A673 (cell line): ENCODE measurements at regions not wholly inside any gene's neighbourhood (a gene's known extent, or its start where the extent isn't known, plus 50 kb on each side); places are given as distances from the start of the nearest gene placed in this dataset.

Experiments
- BruUV-seq: library from RNA; stranded (reverse); fragments of 400-500 nt; replicated peaks from 2 replicates; lab custom pipeline; 2021; lab: Mats Ljungman, UMichigan
- CTCF ChIA-PET: fragments of 300-600 bp; sonication (Branson Sonifier 250); formaldehyde crosslinking; loops from one replicate; lab custom pipeline; 2022; ENCODE audit warnings: antibody characterized with exemption; lab: Charles Lee
- POLR2A ChIA-PET: fragments of 300-600 bp; sonication (Branson Sonifier 250); formaldehyde crosslinking; loops from one replicate; lab custom pipeline; 2022; ENCODE audit warnings: antibody characterized with exemption; ENCODE audit not compliant: low non-redundant PET; lab: Charles Lee
- DNase-seq: peaks from one replicate; pipeline ENCODE4 v3.0.0-alpha.2; 2015; ENCODE audit warnings: low spot score
- H3K27ac ChIP-seq: fragments of 200-600 bp; sonication (generic); 2 replicates; pipeline ENCODE4 v1.5.1; 2016; ENCODE audit warnings: mixed run types, low read depth, mild to moderate bottlenecking, mixed read lengths, antibody characterized with exemption, low read length; ENCODE audit not compliant: poor library complexity, severe bottlenecking
- H3K27me3 ChIP-seq: fragments of 200-600 bp; sonication (generic); replicated peaks from 2 replicates; pipeline ENCODE4 v1.6.1; 2017; ENCODE audit warnings: mixed run types, low read depth, mild to moderate bottlenecking, mixed read lengths, antibody characterized with exemption, low read length; ENCODE audit not compliant: insufficient read depth, poor library complexity
- H3K36me3 ChIP-seq: fragments of 200-600 bp; sonication (generic); 2 replicates; pipeline ENCODE4 v1.6.1; 2016; ENCODE audit warnings: mixed run types, mild to moderate bottlenecking, mixed read lengths, antibody characterized with exemption, low read length; ENCODE audit not compliant: insufficient read depth, poor library complexity, severe bottlenecking
- H3K4me1 ChIP-seq: fragments of 200-600 bp; sonication (generic); 2 replicates; pipeline ENCODE4 v1.6.1; 2017; ENCODE audit warnings: mixed run types, mild to moderate bottlenecking, mixed read lengths, antibody characterized with exemption, low read length; ENCODE audit not compliant: insufficient read depth, poor library complexity, severe bottlenecking
- H3K4me3 ChIP-seq: fragments of 200-600 bp; sonication (generic); 2 replicates; pipeline ENCODE4 v1.5.1; 2016; ENCODE audit warnings: low read depth, mixed run types, mild to moderate bottlenecking, mixed read lengths, low read length; ENCODE audit not compliant: poor library complexity, severe bottlenecking
- H3K9me3 ChIP-seq: fragments of 200-600 bp; sonication (generic); 2 replicates; pipeline ENCODE4 v1.6.1; 2016; ENCODE audit warnings: mixed run types, low read depth, mild to moderate bottlenecking, mixed read lengths, antibody characterized with exemption, low read length; ENCODE audit not compliant: poor library complexity, severe bottlenecking
- EZH2 ChIP-seq: fragments of 200-600 bp; sonication (generic); IDR thresholded peaks from 2 replicates; pipeline ENCODE4 v1.6.1; 2017; ENCODE audit warnings: borderline replicate concordance, low read depth, mild to moderate bottlenecking, mixed read lengths, antibody characterized with exemption, low read length; ENCODE audit not compliant: poor library complexity, severe bottlenecking
- intact Hi-C: fragments of 100-400 bp; cut with micrococcal nuclease; formaldehyde crosslinking; loops from one replicate; pipeline ENCODE4 v1.10.0; 2022; ENCODE audit not compliant: unreplicated experiment
- TF ChIP-seq, protein P1 (sequence below): fragments of 300-800, 200-600 bp; sonication (generic); conservative IDR thresholded peaks from 2 replicates; pipeline ENCODE4 v1.5.1; 2017; ENCODE audit warnings: low read depth, mild to moderate bottlenecking, antibody characterized with exemption, low read length, moderate library complexity, mixed read lengths

DNA sequence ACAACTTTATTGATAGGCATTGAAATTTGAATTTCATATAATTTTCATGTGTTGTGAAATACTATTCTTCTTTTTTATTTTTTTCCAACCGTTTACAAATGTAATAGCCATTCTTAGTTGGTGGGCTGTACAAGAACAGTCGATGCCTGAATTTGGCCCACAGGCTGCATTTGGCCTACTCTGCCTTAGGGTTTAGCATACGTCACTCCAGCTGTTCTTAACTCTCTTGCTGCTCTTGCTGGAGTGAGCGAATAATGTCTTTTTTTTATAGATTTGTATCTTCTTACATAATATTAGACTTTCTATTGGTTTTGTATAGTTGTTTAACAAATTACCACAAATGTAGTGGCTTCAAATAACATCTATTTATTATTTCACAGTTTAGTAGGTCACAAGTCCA is 163.4 kb upstream of the MKI67 start:
- CTCF ChIA-PET = no interaction called here

DNA sequence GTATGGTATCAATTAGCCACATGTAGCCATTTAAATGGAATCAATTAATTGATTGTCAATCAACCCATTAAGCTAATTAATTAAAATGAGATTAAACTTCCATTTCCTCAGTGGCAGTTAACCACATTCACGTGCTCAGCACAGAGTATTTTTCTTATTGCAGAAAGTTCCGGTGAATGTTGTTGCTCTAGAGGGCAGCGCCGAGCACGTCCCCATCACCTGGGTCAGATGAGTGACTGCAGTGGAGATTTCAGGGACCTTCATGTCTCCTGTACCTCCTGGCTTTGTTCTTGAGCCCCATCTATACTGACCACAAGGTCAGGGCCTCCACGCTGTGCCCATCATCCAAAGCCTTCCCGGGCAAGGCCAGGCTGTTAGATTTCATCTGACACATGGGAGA is 168.8 kb upstream of the MKI67 start:
- no peak for TF ChIP-seq EZH2
- TF ChIP-seq, protein P1, sequence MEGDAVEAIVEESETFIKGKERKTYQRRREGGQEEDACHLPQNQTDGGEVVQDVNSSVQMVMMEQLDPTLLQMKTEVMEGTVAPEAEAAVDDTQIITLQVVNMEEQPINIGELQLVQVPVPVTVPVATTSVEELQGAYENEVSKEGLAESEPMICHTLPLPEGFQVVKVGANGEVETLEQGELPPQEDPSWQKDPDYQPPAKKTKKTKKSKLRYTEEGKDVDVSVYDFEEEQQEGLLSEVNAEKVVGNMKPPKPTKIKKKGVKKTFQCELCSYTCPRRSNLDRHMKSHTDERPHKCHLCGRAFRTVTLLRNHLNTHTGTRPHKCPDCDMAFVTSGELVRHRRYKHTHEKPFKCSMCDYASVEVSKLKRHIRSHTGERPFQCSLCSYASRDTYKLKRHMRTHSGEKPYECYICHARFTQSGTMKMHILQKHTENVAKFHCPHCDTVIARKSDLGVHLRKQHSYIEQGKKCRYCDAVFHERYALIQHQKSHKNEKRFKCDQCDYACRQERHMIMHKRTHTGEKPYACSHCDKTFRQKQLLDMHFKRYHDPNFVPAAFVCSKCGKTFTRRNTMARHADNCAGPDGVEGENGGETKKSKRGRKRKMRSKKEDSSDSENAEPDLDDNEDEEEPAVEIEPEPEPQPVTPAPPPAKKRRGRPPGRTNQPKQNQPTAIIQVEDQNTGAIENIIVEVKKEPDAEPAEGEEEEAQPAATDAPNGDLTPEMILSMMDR = peak; percentile 46; the same call in 1 of the 2 replicates
- Histone ChIP-seq H3K4me1 (no peaks in the 10 kb centered on the region), H3K27ac (no peak overlapping the region), H3K27me3 (peaks cover 11% of the 10 kb centered on the region), H3K36me3 (no peaks in the 10 kb centered on the region), H3K9me3 (peaks cover 7% of the 10 kb centered on the region), H3K4me3 (no peak overlapping the region)
- no TSS peak for BruUV-seq
- DNase-seq = no peak
- POLR2A ChIA-PET = no interaction called here
- CTCF ChIA-PET = no interaction called here
- intact Hi-C loops = no loop called here

More for the DNA sequence above, 163.4 kb upstream of the MKI67 start:
- DNase-seq = no peak
- Histone ChIP-seq H3K4me3 (no peak overlapping the region), H3K27ac (no peak overlapping the region), H3K9me3 (peaks cover 7% of the 10 kb centered on the region), H3K27me3 (peaks cover 62% of the 10 kb centered on the region), H3K36me3 (no peaks in the 10 kb centered on the region), H3K4me1 (no peaks in the 10 kb centered on the region)
- intact Hi-C loops = no loop called here
- POLR2A ChIA-PET = no interaction called here
- BruUV-seq = no TSS peak
- TF ChIP-seq, protein P1 = no peak
- no peak for TF ChIP-seq EZH2

DNA sequence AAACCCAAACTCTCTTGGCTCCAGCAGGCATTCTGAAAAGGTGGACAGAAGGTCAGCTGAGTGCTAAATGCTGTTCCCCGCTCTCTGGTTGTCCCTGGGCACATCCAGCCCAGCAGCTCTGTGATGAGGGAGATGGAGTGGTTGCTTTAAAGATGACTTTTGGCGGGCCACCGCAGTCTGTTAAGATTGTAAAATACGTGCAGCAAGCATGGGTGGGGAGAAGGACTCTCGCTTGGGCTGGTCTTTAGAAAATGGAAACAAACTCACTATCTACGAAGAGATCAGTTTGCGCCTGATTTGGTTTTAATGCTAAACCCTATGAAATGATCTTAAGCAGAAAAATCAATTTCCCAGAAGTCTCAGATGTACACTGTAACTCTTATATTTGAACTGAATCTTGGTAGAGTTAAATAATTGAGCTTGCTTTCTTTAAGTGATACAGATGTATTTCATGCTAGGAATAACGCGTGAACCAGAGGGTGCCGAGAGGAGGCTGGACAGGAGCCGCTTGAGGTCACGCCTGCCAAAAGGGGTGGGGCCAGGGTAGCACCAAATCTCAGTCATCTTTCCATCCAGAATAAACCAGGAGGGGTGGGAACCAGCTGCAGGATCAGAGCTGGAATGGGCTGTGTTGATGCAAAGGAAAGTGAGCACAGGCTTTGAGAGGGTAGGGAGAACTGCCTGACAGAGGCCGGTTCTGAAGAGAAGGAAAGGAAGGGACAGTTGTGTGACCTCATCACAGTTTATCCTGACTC is 170.2 kb upstream of the MKI67 start:
- ChIA-PET CTCF (no interaction called here), POLR2A (interaction anchor here (0.5 kb wide), 1 partner anchor 130 kb away, joined by 8 read pairs; no protein-coding TSS in a partner anchor)
- intact Hi-C loops = no loop called here
- DNase-seq = no peak
- Histone ChIP-seq H3K4me1 (no peaks in the 10 kb centered on the region), H3K27ac (no peak overlapping the region), H3K27me3 (peaks cover 2% of the 10 kb centered on the region), H3K4me3 (no peak overlapping the region), H3K36me3 (no peaks in the 10 kb centered on the region), H3K9me3 (no peaks in the 10 kb centered on the region)
- BruUV-seq = no TSS peak
- TF ChIP-seq, protein P1 = no peak
- TF ChIP-seq EZH2 = no peak
